Small intestine (tissue), 7 donors: ENCODE measurements at regions not wholly inside any gene's neighbourhood (a gene's known extent, or its start where the extent isn't known, plus 50 kb on each side); places are given as distances from the start of the nearest gene placed in this dataset.

Experiments
- DNase-seq, 2 donors: peaks; one replicate each; pipeline versions ENCODE4 v3.0.0 to v3.0.0-alpha.2; 2013
- FAIRE-seq: peaks from 2 replicates; lab custom pipeline; 2012; peaks lifted over from hg19 to GRCh38; lab: Jason Lieb, UNC
- H3K27ac ChIP-seq, 3 donors: one replicate each; pipeline ENCODE4 v1.5.1; 2013; ENCODE audit warnings: low read length in 2 of 3, mild to moderate bottlenecking in 2 of 3, control low read depth in 1 of 3, inconsistent platforms in 1 of 3, low read depth in 1 of 3, moderate library complexity in 1 of 3
- H3K27me3 ChIP-seq, 3 donors: one replicate each; pipeline ENCODE4 v1.6.1; 2013; ENCODE audit warnings: low read length in 3 of 3, inconsistent platforms in 1 of 3; ENCODE audit not compliant: control insufficient read depth in 3 of 3, insufficient read depth in 3 of 3
- H3K36me3 ChIP-seq, 3 donors: one replicate each; pipeline ENCODE4 v1.6.1; 2013; ENCODE audit warnings: low read length in 3 of 3, inconsistent platforms in 1 of 3, low read depth in 1 of 3, mild to moderate bottlenecking in 1 of 3, moderate library complexity in 1 of 3; ENCODE audit not compliant: control insufficient read depth in 3 of 3, insufficient read depth in 2 of 3
- H3K4me1 ChIP-seq, 3 donors: one replicate each; pipeline ENCODE4 v1.6.1; 2013; ENCODE audit warnings: low read length in 2 of 3, inconsistent platforms in 1 of 3, low read depth in 1 of 3, mild to moderate bottlenecking in 1 of 3, moderate library complexity in 1 of 3; ENCODE audit not compliant: control insufficient read depth in 3 of 3, insufficient read depth in 2 of 3
- H3K4me3 ChIP-seq, 3 donors: one replicate each; pipeline ENCODE4 v1.5.1; 2013; ENCODE audit warnings: low read length in 3 of 3, control low read depth in 1 of 3, inconsistent platforms in 1 of 3, low read depth in 1 of 3, mild to moderate bottlenecking in 1 of 3, moderate library complexity in 1 of 3
- H3K9me3 ChIP-seq, 2 donors: one replicate each; pipeline ENCODE4 v1.6.1; 2013; ENCODE audit warnings: low read depth in 1 of 2, low read length in 1 of 2; ENCODE audit not compliant: control insufficient read depth in 2 of 2, insufficient read depth in 1 of 2
- WGBS, 3 donors: extraction: QIAGEN DNeasy Blood & Tissue Kit; methylation state at CpG; one replicate each; pipeline ENCODE4 v1.1.7; 2013; 5-methylcytosine and 5-hydroxymethylcytosine counted together
- donor health status: healthy with polysubstance abuse.
- donor health status: control.
- donor health status: control.
- donor health status: Bipolar disorder and iron deficiency.
- donor health status: healthy.

- FAIRE-seq (no peak), DNase-seq (no peak)
- WGBS, 3 donors: 57 to 92% (median 60%) methylated on average over 3 of the region's 3 CpGs
- H3K4me1 ChIP-seq: no peaks in the 10 kb centered on the region
- H3K27ac ChIP-seq: no peak overlapping the region
- H3K36me3 ChIP-seq: no peaks in the 10 kb centered on the region
- H3K9me3 ChIP-seq: peaks cover 0 to 7% of the 10 kb centered on the region in 2 donors
- no peak overlapping the region for H3K4me3 ChIP-seq
- no peaks in the 10 kb centered on the region for H3K27me3 ChIP-seq
These were observed 121.3 kb upstream of the S100G start for GRCh38 chrX:16528620-16529019.
